IMR-90 (cell line): ENCODE measurements at regions not wholly inside any gene's neighbourhood (a gene's known extent, or its start where the extent isn't known, plus 50 kb on each side); places are given as distances from the start of the nearest gene placed in this dataset.

Experiments
- ATAC-seq: fragments of 200-7000 bp; cut with Tn5 transposase; 2 replicates; pipeline ENCODE4 v1.9.1; 2020; ENCODE audit warnings: low read depth, mild to moderate bottlenecking, moderate library complexity
- BruUV-seq: library from RNA; stranded (reverse); fragments of 400-500 nt; replicated peaks from 2 replicates; lab custom pipeline; 2021; lab: Mats Ljungman, UMichigan
- CTCF ChIA-PET: fragments of 300-600 bp; formaldehyde crosslinking; extraction: SDS; loops from one replicate; lab custom pipeline; 2021; ENCODE audit warnings: antibody characterized with exemption; lab: Yijun Ruan, JAX
- POLR2A ChIA-PET: fragments of 300-600 bp; sonication (Branson Sonifier 250); formaldehyde crosslinking; loops from one replicate; lab custom pipeline; 2022; ENCODE audit warnings: antibody characterized with exemption; ENCODE audit not compliant: unreplicated experiment; lab: Charles Lee
- DNase-seq: peaks from one replicate; pipeline ENCODE4 v3.0.0; 2013
- H2AFZ ChIP-seq: replicated peaks from 2 replicates; pipeline ENCODE3; 2013; ENCODE audit warnings: low read length, mild to moderate bottlenecking; ENCODE audit not compliant: poor library complexity
- H2AK5ac ChIP-seq: 2 replicates; pipeline ENCODE4 v1.6.1; 2013; ENCODE audit warnings: low read depth, low read length, inconsistent platforms
- H2AK9ac ChIP-seq: replicated peaks from 2 replicates; pipeline ENCODE3; 2013; ENCODE audit warnings: mild to moderate bottlenecking, low read depth, low read length, moderate library complexity; ENCODE audit not compliant: poor library complexity
- H2BK120ac ChIP-seq: 2 replicates; pipeline ENCODE4 v1.6.1; 2013; ENCODE audit warnings: low read depth, low read length, inconsistent platforms
- H2BK15ac ChIP-seq: 3 replicates; pipeline ENCODE4 v1.6.1; 2013; ENCODE audit warnings: low read depth, low read length, inconsistent platforms
- H2BK20ac ChIP-seq: 2 replicates; pipeline ENCODE4 v1.6.1; 2013; ENCODE audit warnings: low read depth, mild to moderate bottlenecking, inconsistent platforms, low read length, moderate library complexity
- H2BK5ac ChIP-seq: 2 replicates; pipeline ENCODE4 v1.6.1; 2013; ENCODE audit warnings: mild to moderate bottlenecking, low read depth, low read length, inconsistent platforms; ENCODE audit not compliant: poor library complexity, severe bottlenecking
- H3K14ac ChIP-seq: replicated peaks from 2 replicates; pipeline ENCODE4 v1.6.1; 2013; ENCODE audit warnings: low read depth, low read length, inconsistent platforms
- H3K18ac ChIP-seq: 2 replicates; pipeline ENCODE4 v1.6.1; 2013; ENCODE audit warnings: low read depth, low read length, control low read depth
- H3K23ac ChIP-seq: 2 replicates; pipeline ENCODE4 v1.6.1; 2013; ENCODE audit warnings: low read depth, low read length, inconsistent platforms
- H3K27ac ChIP-seq: 2 replicates; pipeline ENCODE4 v1.5.1; 2013; ENCODE audit warnings: mild to moderate bottlenecking, control low read depth, low read length; ENCODE audit not compliant: insufficient read depth
- H3K27me3 ChIP-seq: 2 replicates; pipeline ENCODE4 v1.6.1; 2013; ENCODE audit warnings: low read length; ENCODE audit not compliant: control insufficient read depth, insufficient read depth
- H3K36me3 ChIP-seq: 2 replicates; pipeline ENCODE4 v1.6.1; 2013; ENCODE audit warnings: low read length, mixed read lengths; ENCODE audit not compliant: control insufficient read depth, insufficient read depth
- H3K4ac ChIP-seq: 2 replicates; pipeline ENCODE4 v1.6.1; 2013; ENCODE audit warnings: low read depth, low read length, inconsistent platforms
- H3K4me1 ChIP-seq: 2 replicates; pipeline ENCODE4 v1.6.1; 2013; ENCODE audit warnings: low read length, mixed read lengths; ENCODE audit not compliant: control insufficient read depth, insufficient read depth
- H3K4me2 ChIP-seq: 2 replicates; pipeline ENCODE4 v1.6.1; 2013; ENCODE audit warnings: low read depth, mild to moderate bottlenecking, control low read depth, low read length, moderate library complexity
- H3K4me3 ChIP-seq: 2 replicates; pipeline ENCODE4 v1.5.1; 2013; ENCODE audit warnings: low read depth, mild to moderate bottlenecking, control low read depth, low read length, moderate library complexity; ENCODE audit not compliant: insufficient read depth
- H3K56ac ChIP-seq: 2 replicates; pipeline ENCODE4 v1.6.1; 2013; ENCODE audit warnings: low read length, inconsistent platforms; ENCODE audit not compliant: insufficient read depth; ENCODE audit errors: extremely low read depth
- H3K79me1 ChIP-seq, 2 experiments: 2 replicates each; pipeline ENCODE4 v1.6.1; 2013; ENCODE audit warnings: low read length in 2 of 2, inconsistent platforms in 1 of 2, low read depth in 1 of 2
- H3K9ac ChIP-seq: 2 replicates; pipeline ENCODE4 v1.6.1; 2013; ENCODE audit warnings: low read depth, low read length, control low read depth
- H3K9me1 ChIP-seq: 2 replicates; pipeline ENCODE4 v1.6.1; 2013; ENCODE audit warnings: low read length, inconsistent platforms; ENCODE audit not compliant: insufficient read depth
- H3K9me3 ChIP-seq: 2 replicates; pipeline ENCODE4 v1.6.1; 2013; ENCODE audit warnings: low read length; ENCODE audit not compliant: control insufficient read depth, insufficient read depth
- H4K20me1 ChIP-seq: 2 replicates; pipeline ENCODE4 v1.6.1; 2013; ENCODE audit warnings: low read length, inconsistent platforms; ENCODE audit not compliant: insufficient read depth
- H4K5ac ChIP-seq: 2 replicates; pipeline ENCODE4 v1.6.1; 2013; ENCODE audit warnings: mild to moderate bottlenecking, low read depth, low read length, control low read depth
- H4K8ac ChIP-seq, 2 experiments: 2 replicates each; pipeline ENCODE4 v1.6.1; 2013; ENCODE audit warnings: low read depth in 2 of 2, low read length in 2 of 2, control low read depth in 1 of 2, inconsistent platforms in 1 of 2
- H4K91ac ChIP-seq: 2 replicates; pipeline ENCODE4 v1.6.1; 2013; ENCODE audit warnings: low read depth, low read length, inconsistent platforms; ENCODE audit not compliant: insufficient read depth
- BHLHE40 ChIP-seq: fragments of 150-350 bp; IDR thresholded peaks from 2 replicates; pipeline ENCODE4 v1.6.1; 2016; ENCODE audit warnings: mild to moderate bottlenecking, low read depth, low read length
- CEBPB ChIP-seq: IDR thresholded peaks from 2 replicates; pipeline ENCODE4 v1.6.1; 2012; ENCODE audit warnings: low read depth, low read length, improper control_type of control experiment
- CHD1 ChIP-seq: IDR thresholded peaks from 2 replicates; pipeline ENCODE4 v1.6.1; 2012; ENCODE audit warnings: low read depth, low read length, improper control_type of control experiment
- CTCF ChIP-seq: conservative IDR thresholded peaks from 2 replicates; pipeline ENCODE4 v1.5.1; 2012; ENCODE audit warnings: mild to moderate bottlenecking, low read depth, low read length, improper control_type of control experiment
- ELK1 ChIP-seq: fragments of 150-350 bp; IDR thresholded peaks from 2 replicates; pipeline ENCODE4 v1.6.1; 2016; ENCODE audit warnings: low read depth, mild to moderate bottlenecking, low read length, moderate library complexity, borderline replicate concordance
- FOS ChIP-seq: fragments of 150-350 bp; IDR thresholded peaks from 2 replicates; pipeline ENCODE4 v1.6.1; 2016; ENCODE audit warnings: low read depth, low read length
- MAFK ChIP-seq: IDR thresholded peaks from 2 replicates; pipeline ENCODE4 v1.6.1; 2012; ENCODE audit warnings: low read depth, low read length, improper control_type of control experiment
- MAZ ChIP-seq: IDR thresholded peaks from 2 replicates; pipeline ENCODE4 v1.6.1; 2012; ENCODE audit warnings: low read depth, mild to moderate bottlenecking, low read length, improper control_type of control experiment, moderate library complexity, borderline replicate concordance
- MXI1 ChIP-seq: IDR thresholded peaks from 2 replicates; pipeline ENCODE4 v1.6.1; 2012; ENCODE audit warnings: low read depth, mild to moderate bottlenecking, low read length, moderate library complexity, borderline replicate concordance
- NFE2L2 ChIP-seq: fragments of 150-350 bp; IDR thresholded peaks from 2 replicates; pipeline ENCODE4 v1.6.1; 2016; ENCODE audit warnings: low read depth, mild to moderate bottlenecking, low read length
- POLR2A ChIP-seq: IDR thresholded peaks from 2 replicates; pipeline ENCODE4 v1.6.1; 2012; ENCODE audit warnings: mild to moderate bottlenecking, low read depth, low read length
- RAD21 ChIP-seq: IDR thresholded peaks from 2 replicates; pipeline ENCODE4 v1.6.1; 2012; ENCODE audit warnings: low read length, improper control_type of control experiment
- RCOR1 ChIP-seq: IDR thresholded peaks from 2 replicates; pipeline ENCODE4 v1.6.1; 2012; ENCODE audit warnings: mild to moderate bottlenecking, low read length, improper control_type of control experiment; ENCODE audit not compliant: insufficient replicate concordance
- RFX5 ChIP-seq: IDR thresholded peaks from 2 replicates; pipeline ENCODE4 v1.8.0; 2012; ENCODE audit warnings: low read depth, mild to moderate bottlenecking, low read length, moderate library complexity
- SMC3 ChIP-seq: fragments of 150-350 bp; IDR thresholded peaks from 2 replicates; pipeline ENCODE4 v1.6.1; 2016; ENCODE audit warnings: low read depth, mild to moderate bottlenecking, antibody characterized with exemption, low read length, moderate library complexity
- USF2 ChIP-seq: fragments of 150-350 bp; IDR thresholded peaks from 2 replicates; pipeline ENCODE4 v1.6.1; 2017; ENCODE audit warnings: mild to moderate bottlenecking, antibody characterized with exemption, low read length, low read depth
- WGBS, 2 experiments: methylation state at CpG; one replicate each; pipeline versions ENCODE4 v1.1.5 to v1.1.7; 2013; ENCODE audit warnings: missing lambda C conversion rate in 2 of 2; ENCODE audit not compliant: insufficient read length in 1 of 2; ENCODE audit errors: extremely low coverage in 2 of 2; 5-methylcytosine and 5-hydroxymethylcytosine counted together
- dilution Hi-C: fragments of 300-500 bp; cut with HindIII; formaldehyde crosslinking; loops from one replicate; pipeline ENCODE4 v1.14.3; 2018; ENCODE audit warnings: low sequenced_read_pairs; ENCODE audit not compliant: unreplicated experiment
- in situ Hi-C: fragments of 300-500 bp; cut with MboI; formaldehyde crosslinking; loops from 3 replicates; pipeline ENCODE4 v1.14.3; 2019; ENCODE audit warnings: low sequenced_read_pairs, inconsistent platforms, mixed read lengths
- intact Hi-C: fragments of 100-400 bp; cut with micrococcal nuclease; formaldehyde crosslinking; loops from 2 replicates; pipeline ENCODE4 v1.10.0; 2022

GRCh38 chr10:56090914-56091540 is 270.0 kb downstream of the ZWINT start:
- H3K56ac ChIP-seq = no peak overlapping the region
- no peak for DNase-seq
- no peak overlapping the region for H2AK5ac ChIP-seq
- H2AFZ ChIP-seq = no peak overlapping the region
- H3K9ac ChIP-seq = no peak overlapping the region
- H3K14ac ChIP-seq = no peak overlapping the region
- ChIA-PET POLR2A (no interaction called here), CTCF (no interaction called here)
- H4K5ac ChIP-seq = no peak overlapping the region
- H2AK9ac ChIP-seq = no peak overlapping the region
- BruUV-seq = no TSS peak
- ATAC-seq = no peak
- no peak overlapping the region for H2BK20ac ChIP-seq
- H3K9me1 ChIP-seq = no peaks in the 10 kb centered on the region
- H2BK120ac ChIP-seq = no peak overlapping the region
- no peak overlapping the region for H3K27ac ChIP-seq
- H3K36me3 ChIP-seq = no peaks in the 10 kb centered on the region
- peaks cover 10% of the 10 kb centered on the region for H3K9me3 ChIP-seq
- H3K18ac ChIP-seq = no peak overlapping the region
- H4K91ac ChIP-seq = no peak overlapping the region
- H4K20me1 ChIP-seq = no peaks in the 10 kb centered on the region
- H3K4me3 ChIP-seq = no peak overlapping the region
- H3K79me1 ChIP-seq = no peaks in the 10 kb centered on the region
- H3K23ac ChIP-seq = no peak overlapping the region
- no peaks in the 10 kb centered on the region for H3K27me3 ChIP-seq
- H3K4ac ChIP-seq = no peak overlapping the region
- TF ChIP-seq CEBPB = no peak
- TF ChIP-seq ELK1 = no peak
- no peak for TF ChIP-seq NFE2L2
- no peak for TF ChIP-seq SMC3
- no peak for TF ChIP-seq RAD21
- no peak for TF ChIP-seq RCOR1
- no peak for TF ChIP-seq MAFK
- no peak for TF ChIP-seq MAZ
- no peak for TF ChIP-seq RFX5
- TF ChIP-seq CHD1 = no peak
- no peak for TF ChIP-seq FOS
- no peak for TF ChIP-seq CTCF
- TF ChIP-seq BHLHE40 = no peak
- no peak for TF ChIP-seq USF2
- TF ChIP-seq POLR2A = no peak
- no peak for TF ChIP-seq MXI1
- in situ Hi-C loops (no loop called here), intact Hi-C loops (no loop called here), dilution Hi-C loops (no loop called here)
- H4K8ac ChIP-seq = no peak overlapping the region
- no peak overlapping the region for H3K4me2 ChIP-seq
- no peak overlapping the region for H2BK5ac ChIP-seq
- no peaks in the 10 kb centered on the region for H3K4me1 ChIP-seq
- H2BK15ac ChIP-seq = no peak overlapping the region
- no CpG with 5 or more reads among the region's 3 CpGs for WGBS, 2 experiments
